HG02759 (cell line): ENCODE measurements at regions not wholly inside any gene's neighbourhood (a gene's known extent, or its start where the extent isn't known, plus 50 kb on each side); places are given as distances from the start of the nearest gene placed in this dataset.

ENCODE experiments used
- ATAC-seq: cut with Tn5 transposase; IDR thresholded peaks from one replicate; pipeline ENCODE4 v1.9.1; 2021; ENCODE audit warnings: mild to moderate bottlenecking, moderate library complexity; ENCODE audit not compliant: unreplicated experiment

GRCh38 chr2:790634-791245 lies 113.5 kb upstream of the TMEM18 start:
- no peak for ATAC-seq

- no peak for ATAC-seq
Measured at GRCh38 chr2:790081-790480, 112.9 kb upstream of the TMEM18 start.

- ATAC-seq = no peak
Measured at GRCh38 chr2:789529-789928, 112.3 kb upstream of the TMEM18 start.

- no peak for ATAC-seq
Measured at GRCh38 chr2:788227-789032, 111.2 kb upstream of the TMEM18 start.

- ATAC-seq = no peak
Measured at GRCh38 chr2:784753-785152, 107.5 kb upstream of the TMEM18 start.

GRCh38 chr2:780581-780980 lies 103.4 kb upstream of the TMEM18 start:
- no peak for ATAC-seq

GRCh38 chr2:780002-780401 lies 102.8 kb upstream of the TMEM18 start:
- ATAC-seq = no peak

- ATAC-seq = no peak
Measured at GRCh38 chr2:778731-779350, 101.6 kb upstream of the TMEM18 start.

- ATAC-seq = no peak
Measured at GRCh38 chr2:777546-777945, 100.3 kb upstream of the TMEM18 start.

GRCh38 chr2:777051-777450 lies 99.8 kb upstream of the TMEM18 start:
- no peak for ATAC-seq

- no peak for ATAC-seq
Measured at GRCh38 chr2:776487-776886, 99.3 kb upstream of the TMEM18 start.

- no peak for ATAC-seq
Measured at GRCh38 chr2:776038-776437, 98.8 kb upstream of the TMEM18 start.

- no peak for ATAC-seq
Measured at GRCh38 chr2:774436-774835, 97.2 kb upstream of the TMEM18 start.

- no peak for ATAC-seq
Measured at GRCh38 chr2:773256-774160, 96.3 kb upstream of the TMEM18 start.

GRCh38 chr2:771538-771937 lies 94.3 kb upstream of the TMEM18 start:
- ATAC-seq = no peak

- ATAC-seq = no peak
Measured at GRCh38 chr2:770776-771175, 93.6 kb upstream of the TMEM18 start.

GRCh38 chr2:769771-770170 lies 92.6 kb upstream of the TMEM18 start:
- ATAC-seq = no peak

GRCh38 chr2:768451-768850 lies 91.2 kb upstream of the TMEM18 start:
- ATAC-seq = no peak

GRCh38 chr2:767944-768343 lies 90.7 kb upstream of the TMEM18 start:
- ATAC-seq = no peak

- ATAC-seq = no peak
Measured at GRCh38 chr2:767440-767839, 90.2 kb upstream of the TMEM18 start.

- ATAC-seq = no peak
Measured at GRCh38 chr2:766255-766654, 89.0 kb upstream of the TMEM18 start.
